Stimulated activated memory B cell treated with anti-CD40 and anti-IgM and Interleukin-4, amounts not matched to agents 10 μg/mL and 1 μg/mL and 100 μg/mL, for 72 hours (primary cell): ENCODE measurements at regions not wholly inside any gene's neighbourhood (a gene's known extent, or its start where the extent isn't known, plus 50 kb on each side); places are given as distances from the start of the nearest gene placed in this dataset.

ENCODE experiments used
- ATAC-seq: fragments of 150-1000 bp; cut with Tn5 transposase; 2 replicates; pipeline ENCODE4 v1.10.0; 2021
- H3K27ac Mint-ChIP-seq: one replicate; pipeline ENCODE4 v1.8.0; 2022; ENCODE audit warnings: mild to moderate bottlenecking, mixed read lengths
- H3K27me3 Mint-ChIP-seq: one replicate; pipeline ENCODE4 v1.8.0; 2022; ENCODE audit warnings: mixed read lengths
- H3K36me3 Mint-ChIP-seq: one replicate; pipeline ENCODE4 v1.8.0; 2022; ENCODE audit warnings: mixed read lengths
- H3K4me1 Mint-ChIP-seq: one replicate; pipeline ENCODE4 v1.8.0; 2022; ENCODE audit warnings: mixed read lengths
- H3K4me3 Mint-ChIP-seq: one replicate; pipeline ENCODE4 v1.8.0; 2022; ENCODE audit warnings: mild to moderate bottlenecking, moderate library complexity, mixed read lengths
- H3K9me3 Mint-ChIP-seq: one replicate; pipeline ENCODE4 v1.8.0; 2022; ENCODE audit warnings: mixed read lengths

DNA sequence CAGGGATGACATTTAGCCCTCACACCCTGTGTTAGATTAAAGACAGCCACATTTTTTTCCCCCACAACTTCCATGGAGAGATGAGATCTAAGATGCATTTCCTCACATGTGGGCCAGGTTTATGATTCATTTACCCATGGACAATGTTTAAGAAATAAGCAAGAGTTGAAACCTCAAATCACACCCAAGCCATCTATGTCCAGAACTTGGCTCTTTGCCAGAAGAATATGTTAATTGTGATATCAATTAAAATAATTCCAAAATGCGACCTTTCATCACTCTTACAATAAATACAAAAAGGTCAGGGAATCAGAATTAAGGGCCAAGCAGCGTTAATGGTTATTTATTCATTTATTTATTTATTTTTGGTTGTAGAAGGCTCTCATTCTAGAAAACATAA, 1376.9 kb upstream of the TMEM132C start:
- no peak for ATAC-seq
- no peaks in the 10 kb centered on the region for H3K4me1 Mint-ChIP-seq
- H3K27me3 Mint-ChIP-seq: no peaks in the 10 kb centered on the region
- H3K36me3 Mint-ChIP-seq: no peaks in the 10 kb centered on the region
- peaks cover 7% of the 10 kb centered on the region for H3K9me3 Mint-ChIP-seq
- no peak overlapping the region for H3K27ac Mint-ChIP-seq
- H3K4me3 Mint-ChIP-seq: no peak overlapping the region

DNA sequence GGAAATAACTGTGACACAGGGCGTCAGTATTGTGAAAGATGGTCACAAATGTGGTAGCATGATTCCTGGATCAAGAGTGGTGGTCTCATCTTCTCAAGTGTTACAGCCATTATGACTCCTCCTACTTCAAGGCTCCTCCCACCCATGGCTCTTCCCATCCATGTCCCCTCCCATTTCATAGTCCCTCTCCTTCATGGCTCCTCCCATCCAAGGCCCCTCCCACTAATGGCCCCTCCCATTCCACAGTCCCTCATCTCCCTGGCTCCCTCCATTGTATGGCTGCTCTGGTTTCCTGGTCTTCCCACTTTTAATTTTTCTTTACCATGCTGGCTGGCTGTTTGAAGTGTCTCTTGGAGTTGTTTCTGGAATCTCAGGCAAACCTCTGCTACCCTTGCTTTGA, 1375.2 kb upstream of the TMEM132C start:
- Mint-ChIP-seq H3K27ac (no peak overlapping the region), H3K4me1 (no peaks in the 10 kb centered on the region), H3K4me3 (no peak overlapping the region), H3K9me3 (peaks cover 9% of the 10 kb centered on the region), H3K27me3 (no peaks in the 10 kb centered on the region), H3K36me3 (no peaks in the 10 kb centered on the region)
- ATAC-seq: no peak

DNA sequence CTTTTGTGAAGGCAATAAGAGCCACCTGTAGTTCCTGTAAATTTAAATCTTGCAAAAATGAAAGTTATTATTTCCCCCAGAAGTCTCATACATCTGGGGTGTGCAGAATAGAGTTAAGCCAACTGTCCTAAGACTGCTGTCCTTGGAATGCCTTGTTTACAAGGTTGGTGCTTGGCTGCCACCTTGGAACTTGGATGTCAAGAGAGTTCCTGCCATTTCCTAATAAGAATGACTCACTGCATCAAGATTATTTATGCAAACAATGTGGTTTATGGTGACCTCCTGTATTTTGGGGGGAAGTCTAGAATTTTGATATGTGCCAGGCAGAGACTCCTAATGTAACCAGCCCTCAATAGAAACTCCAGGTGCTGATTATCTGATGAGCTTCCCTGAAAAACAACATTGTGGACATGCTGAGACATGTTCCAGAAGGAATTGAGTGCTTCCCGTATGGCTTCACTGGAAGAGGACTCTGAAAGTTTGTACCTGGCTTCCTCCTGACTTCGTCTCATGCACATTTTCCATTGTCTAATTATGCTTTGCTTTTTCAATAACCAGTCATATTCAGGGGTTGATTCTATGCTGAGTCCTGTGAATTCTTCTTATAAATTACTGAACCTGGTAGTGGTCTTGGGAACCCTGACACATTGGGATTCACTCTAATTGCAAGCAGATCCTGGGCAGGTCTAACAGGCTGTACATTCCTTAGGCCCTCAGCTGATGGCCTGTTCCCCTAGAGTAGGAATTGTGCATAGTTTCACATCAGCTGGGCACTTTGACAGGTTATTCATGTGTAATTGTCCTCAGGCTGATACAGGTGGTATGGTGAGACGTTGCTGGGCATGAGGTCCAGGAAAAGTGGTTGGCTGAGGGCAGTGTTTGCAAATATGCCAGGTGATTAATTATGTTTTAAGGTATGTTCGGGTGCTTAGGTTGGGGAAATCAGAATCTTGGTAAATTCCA, 1370.7 kb upstream of the TMEM132C start:
- H3K4me3 Mint-ChIP-seq: no peak overlapping the region
- no peak overlapping the region for H3K27ac Mint-ChIP-seq
- H3K4me1 Mint-ChIP-seq: peaks cover 7% of the 10 kb centered on the region
- ATAC-seq: no peak
- H3K27me3 Mint-ChIP-seq: no peaks in the 10 kb centered on the region
- peaks cover 14% of the 10 kb centered on the region for H3K9me3 Mint-ChIP-seq
- no peaks in the 10 kb centered on the region for H3K36me3 Mint-ChIP-seq

DNA sequence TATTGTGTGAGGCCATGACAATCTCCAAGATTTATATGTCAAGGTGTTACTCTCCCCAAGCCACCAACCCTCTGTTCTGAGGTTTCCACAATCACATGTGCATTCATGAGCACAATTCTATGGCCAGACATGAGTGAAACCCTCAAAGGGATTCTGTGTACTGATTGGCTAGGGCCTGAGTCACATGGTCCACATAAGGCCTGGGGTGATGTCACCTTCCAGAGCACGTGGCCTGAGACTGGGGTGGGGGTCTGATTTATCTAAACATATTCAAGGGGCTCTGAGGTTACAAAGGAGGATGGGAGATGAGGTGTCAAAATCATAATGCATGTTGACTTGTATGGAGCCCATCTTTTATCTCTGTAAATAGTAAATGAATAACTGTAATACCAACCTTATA, 1369.9 kb upstream of the TMEM132C start:
- peaks cover 9% of the 10 kb centered on the region for H3K9me3 Mint-ChIP-seq

DNA sequence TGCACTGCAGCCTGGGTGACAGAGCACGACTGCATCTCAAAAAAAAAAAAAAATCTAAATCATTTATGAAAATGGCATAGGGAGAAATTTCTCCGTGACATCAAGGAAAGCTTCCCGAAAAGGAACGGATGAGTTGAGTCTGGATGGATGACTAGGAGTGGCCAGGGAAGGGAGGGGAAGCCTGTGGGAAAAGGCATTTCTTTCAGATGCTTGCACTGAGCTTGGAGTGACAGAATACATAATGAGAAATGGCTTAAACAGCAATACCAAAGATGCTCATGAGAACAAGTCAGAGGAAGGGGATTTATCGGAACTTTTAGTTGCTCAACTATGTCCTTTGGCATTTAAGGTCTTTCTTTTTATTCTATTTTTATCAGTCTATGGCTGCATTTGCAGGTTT, 1369.2 kb upstream of the TMEM132C start:
- Mint-ChIP-seq H3K36me3 (no peaks in the 10 kb centered on the region), H3K4me1 (peaks cover 7% of the 10 kb centered on the region), H3K27me3 (no peaks in the 10 kb centered on the region), H3K9me3 (peaks cover 9% of the 10 kb centered on the region), H3K27ac (no peak overlapping the region), H3K4me3 (no peak overlapping the region)
- ATAC-seq: no peak

More for the DNA sequence above, 1369.9 kb upstream of the TMEM132C start:
- Mint-ChIP-seq H3K27me3 (no peaks in the 10 kb centered on the region), H3K4me1 (peaks cover 7% of the 10 kb centered on the region), H3K36me3 (no peaks in the 10 kb centered on the region), H3K4me3 (no peak overlapping the region), H3K27ac (no peak overlapping the region)
- no peak for ATAC-seq

DNA sequence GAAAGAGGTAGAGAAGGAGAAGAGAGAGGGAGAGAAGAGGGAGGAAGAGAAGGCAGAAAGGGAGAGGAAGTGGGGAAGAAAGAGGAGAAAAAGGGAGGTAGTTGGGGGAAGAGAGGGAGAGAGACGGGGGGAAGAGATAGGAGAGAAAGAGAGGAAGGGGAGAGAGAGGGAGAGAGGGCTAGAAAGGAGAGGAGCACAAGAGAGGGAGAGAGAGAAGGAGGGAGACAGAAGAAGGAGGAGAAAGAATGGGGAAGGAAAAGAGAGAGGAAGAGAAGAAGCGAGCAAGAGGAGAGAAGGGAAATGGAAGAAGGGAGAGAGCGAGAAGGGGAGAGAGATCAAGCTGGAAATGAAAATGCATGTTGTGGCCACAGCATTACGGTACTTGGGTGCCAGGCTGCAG, 1368.4 kb upstream of the TMEM132C start:
- Mint-ChIP-seq H3K36me3 (no peaks in the 10 kb centered on the region), H3K27ac (no peak overlapping the region), H3K27me3 (no peaks in the 10 kb centered on the region), H3K4me3 (no peak overlapping the region), H3K9me3 (peaks cover 7% of the 10 kb centered on the region), H3K4me1 (peaks cover 7% of the 10 kb centered on the region)
- ATAC-seq: no peak

DNA sequence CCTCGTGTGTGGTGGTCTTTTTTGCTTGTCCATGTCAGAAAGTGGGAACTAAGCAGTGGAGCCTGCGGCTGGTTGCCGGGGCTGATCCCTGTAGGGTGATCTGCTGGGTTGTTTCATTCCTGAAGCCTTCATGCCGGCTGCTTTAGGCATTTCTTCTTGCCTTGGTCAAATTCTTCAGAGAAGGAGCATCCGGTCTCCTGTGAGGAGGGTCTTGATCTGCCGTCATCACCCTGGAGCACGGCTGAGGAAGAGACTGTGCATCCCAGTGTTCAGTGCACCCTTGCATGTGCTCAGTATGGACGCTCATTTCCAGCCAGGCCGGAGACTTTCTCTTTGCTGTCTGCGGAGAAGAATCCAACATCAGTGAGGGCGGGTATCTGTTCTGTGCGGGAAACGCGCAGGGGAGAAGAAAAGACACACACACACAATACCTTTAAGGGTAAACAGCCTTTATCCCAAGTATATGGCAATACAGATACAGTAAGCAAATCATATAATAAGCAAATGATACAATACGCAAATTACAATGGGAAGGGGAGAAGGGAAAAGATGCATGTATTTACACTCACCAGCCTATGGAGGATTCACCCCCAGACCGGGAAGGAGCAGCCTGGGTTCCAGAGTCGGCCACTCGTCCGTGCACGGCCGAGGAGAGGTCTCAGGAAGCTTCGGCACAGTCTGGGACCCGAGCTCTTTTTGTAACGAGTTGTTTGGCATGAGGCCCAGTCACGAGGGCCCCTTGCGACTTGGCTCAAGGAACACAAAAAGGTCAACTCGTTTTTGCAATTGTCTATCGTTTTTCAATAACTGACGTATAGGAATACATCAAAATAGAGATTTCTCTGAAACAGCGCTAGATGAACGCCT, 1366.8 kb upstream of the TMEM132C start:
- no peak overlapping the region for H3K27ac Mint-ChIP-seq
- peaks cover 7% of the 10 kb centered on the region for H3K9me3 Mint-ChIP-seq
- ATAC-seq: no peak
- H3K4me1 Mint-ChIP-seq: peaks cover 7% of the 10 kb centered on the region
- no peaks in the 10 kb centered on the region for H3K36me3 Mint-ChIP-seq
- H3K27me3 Mint-ChIP-seq: no peaks in the 10 kb centered on the region
- no peak overlapping the region for H3K4me3 Mint-ChIP-seq

DNA sequence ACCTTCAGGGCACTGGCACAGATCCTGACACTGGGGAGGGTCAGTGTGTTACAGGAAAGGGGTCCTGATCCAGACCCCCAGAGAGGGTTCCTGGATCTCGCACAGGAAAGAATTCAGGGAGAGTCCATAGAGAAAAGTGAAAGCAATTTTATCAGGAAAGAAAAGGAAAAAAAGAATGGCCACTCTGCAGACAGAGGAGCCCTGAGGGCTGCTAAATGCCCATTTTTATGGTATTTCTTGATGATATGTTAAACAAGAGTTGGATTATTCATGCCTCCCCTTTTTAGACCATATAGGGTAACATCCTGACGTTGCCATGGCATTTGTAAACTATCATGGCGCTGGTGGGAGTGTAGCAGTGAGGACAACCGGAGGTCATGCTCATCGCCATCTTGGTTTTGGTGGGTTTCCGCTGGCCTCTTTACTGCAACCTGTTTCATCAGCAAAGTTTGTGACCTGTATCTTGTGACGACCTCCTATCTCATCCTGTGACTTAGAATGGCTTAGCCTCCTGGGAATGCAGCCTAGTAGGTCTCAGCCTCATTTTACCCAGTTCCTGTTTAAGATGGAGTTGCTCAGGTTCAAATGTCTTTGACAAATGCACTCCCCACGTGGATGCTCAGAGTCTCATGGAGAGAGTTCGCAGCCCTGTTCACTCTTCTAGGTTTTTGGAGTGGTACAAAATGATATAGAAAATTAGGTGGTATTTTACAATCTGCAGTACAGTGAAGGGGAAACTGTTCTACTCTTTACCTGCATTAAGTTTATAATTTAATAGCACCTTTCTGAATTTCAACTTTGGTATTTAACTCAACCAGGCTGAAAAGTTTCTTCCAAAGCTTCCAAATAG, 1363.7 kb upstream of the TMEM132C start:
- Mint-ChIP-seq H3K27me3 (no peaks in the 10 kb centered on the region), H3K4me1 (peaks cover 7% of the 10 kb centered on the region), H3K4me3 (no peak overlapping the region), H3K9me3 (peaks cover 9% of the 10 kb centered on the region), H3K27ac (no peak overlapping the region), H3K36me3 (no peaks in the 10 kb centered on the region)
- ATAC-seq: no peak

DNA sequence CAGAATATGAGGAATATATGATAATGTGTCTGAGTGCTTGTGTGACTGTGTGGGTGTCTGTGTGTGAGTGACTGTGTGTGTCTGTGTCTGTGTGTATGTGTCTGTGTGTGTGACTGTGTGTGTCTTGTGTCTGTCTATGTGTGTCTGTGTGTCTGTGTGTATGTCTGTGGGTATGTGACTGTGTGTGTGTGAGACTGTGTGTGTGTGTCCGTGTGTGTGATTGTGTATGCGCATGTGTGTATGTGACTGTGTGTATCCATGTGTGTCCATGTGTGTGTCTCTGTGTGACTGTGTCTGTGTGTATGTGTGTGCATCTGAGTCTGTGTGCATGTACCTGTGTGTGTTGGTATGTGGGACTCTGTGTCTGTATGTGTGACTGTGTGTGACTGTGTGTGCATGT, 1361.2 kb upstream of the TMEM132C start:
- Mint-ChIP-seq H3K4me1 (no peaks in the 10 kb centered on the region), H3K4me3 (no peak overlapping the region), H3K27ac (no peak overlapping the region), H3K27me3 (peaks cover 9% of the 10 kb centered on the region), H3K9me3 (peaks cover 4% of the 10 kb centered on the region), H3K36me3 (no peaks in the 10 kb centered on the region)
- ATAC-seq: no peak

DNA sequence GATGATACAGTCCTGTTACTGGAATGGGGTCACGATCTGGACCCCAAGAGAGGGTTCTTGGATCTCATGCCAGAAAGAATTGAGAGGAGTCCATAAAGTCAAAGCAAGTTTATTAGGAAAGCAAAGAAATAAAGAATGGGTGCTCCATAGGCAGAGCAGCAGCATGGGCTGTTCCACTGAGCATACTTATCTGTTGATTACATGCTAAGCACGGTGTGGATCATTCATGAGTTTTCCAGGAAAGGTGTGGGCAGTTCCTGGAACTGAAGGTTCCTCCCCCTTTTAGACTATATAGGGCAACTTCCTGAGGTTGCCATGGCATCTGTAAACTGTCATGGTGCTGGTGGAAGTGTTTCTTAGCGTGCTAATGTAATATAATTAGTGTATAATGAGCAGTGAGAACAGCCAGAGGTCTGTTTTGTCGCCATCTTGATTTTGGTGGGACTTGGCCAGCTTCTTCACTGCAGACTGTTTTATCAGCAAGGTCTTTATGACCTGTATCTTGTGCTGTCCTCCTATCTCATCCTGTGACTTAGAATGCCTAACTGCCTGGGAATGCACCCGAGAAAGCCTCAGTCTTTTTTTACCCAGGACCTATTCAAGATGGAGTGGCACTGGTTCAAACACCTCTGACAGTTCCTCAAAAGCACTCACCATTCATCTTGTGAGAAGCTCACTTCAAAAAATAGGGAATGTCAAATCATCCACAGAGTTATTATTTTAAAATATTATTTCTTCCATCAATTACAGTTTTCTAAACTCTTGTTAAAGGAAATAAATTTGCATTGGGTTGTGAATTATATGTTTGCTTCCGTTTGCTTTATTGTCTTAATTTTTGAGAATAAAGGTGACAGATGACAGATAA, 1358.8 kb upstream of the TMEM132C start:
- Mint-ChIP-seq H3K4me1 (no peaks in the 10 kb centered on the region), H3K27me3 (peaks cover 9% of the 10 kb centered on the region), H3K9me3 (peaks cover 4% of the 10 kb centered on the region), H3K4me3 (no peak overlapping the region), H3K36me3 (no peaks in the 10 kb centered on the region), H3K27ac (no peak overlapping the region)
- ATAC-seq: no peak

DNA sequence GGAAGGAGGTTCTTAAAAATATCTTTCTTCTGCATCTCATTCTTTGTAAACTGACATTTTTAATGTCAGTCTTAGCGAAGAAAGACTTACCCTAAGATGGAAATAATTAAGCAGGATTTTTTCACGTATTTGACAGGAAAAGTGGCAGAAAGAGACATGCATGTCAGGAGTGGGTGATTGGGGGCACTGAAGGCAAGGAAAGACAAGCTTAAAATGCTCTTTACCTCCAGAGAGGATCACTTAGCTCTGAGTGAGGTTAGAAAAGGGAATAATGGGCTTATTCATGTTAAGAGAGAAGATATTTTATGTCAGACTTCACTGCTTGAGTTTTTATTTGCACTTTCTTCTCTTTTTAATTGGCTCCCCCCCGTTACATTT, 1358.2 kb upstream of the TMEM132C start:
- Mint-ChIP-seq H3K4me1 (no peaks in the 10 kb centered on the region), H3K4me3 (no peak overlapping the region), H3K27ac (no peak overlapping the region), H3K36me3 (no peaks in the 10 kb centered on the region), H3K27me3 (peaks cover 9% of the 10 kb centered on the region), H3K9me3 (peaks cover 4% of the 10 kb centered on the region)
- ATAC-seq: no peak

DNA sequence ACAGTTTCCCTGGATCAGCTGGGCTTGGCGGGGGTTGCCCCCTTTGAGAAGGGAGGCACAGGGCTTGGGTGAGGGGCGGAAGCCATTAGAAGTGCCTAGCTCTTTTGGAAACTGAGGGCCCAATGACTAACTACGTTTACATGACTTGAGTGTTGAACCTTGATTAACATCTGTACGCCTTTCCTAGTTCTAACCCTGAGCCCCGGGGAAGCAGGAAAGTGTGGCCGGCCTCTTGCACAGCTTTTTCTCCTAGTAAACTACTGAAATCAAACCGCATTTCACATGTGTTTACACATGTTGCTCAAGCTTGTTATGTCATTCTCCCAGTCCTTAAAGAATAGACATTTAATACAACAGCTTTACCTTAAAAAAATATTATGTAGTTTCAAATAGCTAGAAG, 1356.4 kb upstream of the TMEM132C start:
- Mint-ChIP-seq H3K4me3 (no peak overlapping the region), H3K9me3 (peaks cover 3% of the 10 kb centered on the region), H3K4me1 (no peaks in the 10 kb centered on the region), H3K27me3 (peaks cover 9% of the 10 kb centered on the region), H3K27ac (no peak overlapping the region), H3K36me3 (no peaks in the 10 kb centered on the region)
- ATAC-seq: no peak

DNA sequence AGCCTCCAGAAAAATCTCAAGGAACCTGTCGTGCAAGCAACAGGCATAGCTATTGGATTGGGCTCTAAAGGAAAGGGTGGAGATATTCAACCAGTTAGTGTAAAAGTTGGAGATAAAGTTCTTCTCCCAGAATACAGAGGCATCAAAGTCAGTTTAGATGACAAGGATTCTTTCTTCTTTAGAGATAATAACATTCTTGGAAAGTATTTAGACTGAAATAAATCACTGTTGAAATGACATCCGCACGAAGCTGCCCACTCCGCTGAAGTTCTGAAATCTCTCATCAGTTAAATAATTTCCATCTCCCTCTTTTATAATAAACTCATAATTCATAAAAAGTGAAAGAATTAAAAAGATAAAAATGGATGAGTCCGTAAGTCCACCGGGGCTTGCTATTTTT, 1354.9 kb upstream of the TMEM132C start:
- Mint-ChIP-seq H3K27me3 (peaks cover 9% of the 10 kb centered on the region), H3K4me3 (no peak overlapping the region), H3K9me3 (no peaks in the 10 kb centered on the region)

DNA sequence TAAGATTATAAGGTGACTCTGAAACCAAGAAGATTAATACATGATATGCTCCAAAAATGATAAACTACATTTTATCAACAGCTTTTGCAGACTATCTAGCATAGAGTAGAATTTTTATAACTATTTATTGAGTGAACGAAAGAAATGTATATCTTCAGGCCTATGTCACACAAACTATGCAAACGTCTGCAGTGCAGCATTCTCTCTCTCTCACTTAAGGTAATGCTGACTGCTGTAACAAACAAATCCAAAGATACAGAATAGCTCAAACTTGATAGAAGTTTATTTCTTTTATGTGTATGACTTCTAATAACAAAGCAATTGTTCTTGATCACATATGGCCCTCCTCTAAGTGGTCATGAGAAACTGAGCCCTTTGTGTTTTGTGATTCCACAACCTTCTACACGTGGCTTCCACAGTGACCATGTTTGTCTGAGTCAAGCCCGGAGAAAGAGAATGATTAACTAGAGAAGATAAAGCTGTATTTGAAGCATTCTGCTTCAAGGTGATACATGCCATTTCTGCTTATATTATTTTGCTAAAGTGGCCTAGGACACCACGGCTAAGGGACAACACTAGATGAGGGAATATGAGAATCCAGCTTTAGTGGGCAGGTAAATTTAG, 1352.7 kb upstream of the TMEM132C start:
- Mint-ChIP-seq H3K36me3 (no peaks in the 10 kb centered on the region), H3K4me1 (no peaks in the 10 kb centered on the region), H3K4me3 (no peak overlapping the region), H3K27me3 (peaks cover 3% of the 10 kb centered on the region), H3K9me3 (peaks cover 4% of the 10 kb centered on the region), H3K27ac (no peak overlapping the region)
- no peak for ATAC-seq

More for the DNA sequence above, 1354.9 kb upstream of the TMEM132C start:
- no peak overlapping the region for H3K27ac Mint-ChIP-seq
- no peak for ATAC-seq
- no peaks in the 10 kb centered on the region for H3K36me3 Mint-ChIP-seq
- H3K4me1 Mint-ChIP-seq: no peaks in the 10 kb centered on the region
